ENCODE measurements at regions not wholly inside any gene's neighbourhood (a gene's known extent, or its start where the extent isn't known, plus 50 kb on each side); places are given as distances from the start of the nearest gene placed in this dataset.

DNA sequence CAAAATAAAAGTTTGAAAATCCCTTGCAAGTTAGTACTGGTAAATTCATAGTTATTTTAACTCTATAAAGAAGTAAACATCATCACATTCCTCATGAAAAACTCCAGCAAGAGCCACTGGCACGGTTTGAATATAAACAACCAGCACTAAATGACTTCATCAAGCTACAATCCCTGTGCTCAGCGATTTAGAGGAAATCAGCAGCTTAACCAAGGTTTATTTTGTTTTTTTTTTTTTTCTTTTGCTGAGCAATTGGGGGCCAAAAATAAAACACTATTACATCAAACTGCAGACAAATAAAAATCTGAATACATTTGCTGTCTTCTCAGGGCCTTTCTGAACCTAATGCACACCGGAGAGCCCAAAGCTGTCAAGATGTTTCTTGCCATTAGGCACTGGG, 106.2 kb upstream of the SLC24A2 start:
- no peaks in the 10 kb centered on the region for H3K9me1 ChIP-seq (ENCODE audit: insufficient read depth, low read length)
- ChIA-PET CTCF (interaction anchor here (0.7 kb wide), 1 partner anchor 377 kb away, joined by 3 read pairs; no protein-coding TSS in a partner anchor), POLR2A (ENCODE audit: unreplicated experiment) (no interaction called here)
- H3K23ac ChIP-seq (ENCODE audit: low read depth, low read length): no peak overlapping the region
- peak; percentile 43 for DNase-seq
- H4K8ac ChIP-seq (ENCODE audit: low read depth in 2 of 2, low read length in 2 of 2): no peak overlapping the region
- H4K5ac ChIP-seq (ENCODE audit: low read depth, low read length): no peak overlapping the region
- H3K4me1 ChIP-seq (ENCODE audit: control insufficient read depth, insufficient read depth, low read length): no peaks in the 10 kb centered on the region
- H2BK15ac ChIP-seq (ENCODE audit: low read depth, low read length): no peak overlapping the region
- no TSS peak for BruUV-seq (replicated peaks)
- no peak overlapping the region for H2AK9ac ChIP-seq (replicated peaks; ENCODE audit: low read depth, low read length, poor library complexity)
- no peaks in the 10 kb centered on the region for H3K79me1 ChIP-seq (ENCODE audit: low read depth in 1 of 2, low read length in 2 of 2)
- no peak overlapping the region for H2AK5ac ChIP-seq (ENCODE audit: low read depth, low read length)
- peak; percentile 85 for ATAC-seq (ENCODE audit: low read depth)
- dilution Hi-C loops (cut with HindIII; ENCODE audit: low sequenced_read_pairs, unreplicated experiment) (no loop called here), intact Hi-C loops (cut with micrococcal nuclease) (no loop called here), in situ Hi-C loops (cut with MboI; ENCODE audit: low sequenced_read_pairs) (no loop called here)
- H2AFZ ChIP-seq (replicated peaks; ENCODE audit: low read length, poor library complexity): no peak overlapping the region
- H2BK20ac ChIP-seq (ENCODE audit: low read depth, low read length): 0 out of 2 replicates have a peak overlapping the region, but pooled peaks have one; percentile 14
- peak; percentile 91 for TF ChIP-seq BHLHE40 (IDR thresholded peaks at IDR 0.05; ENCODE audit: low read depth, low read length)
- TF ChIP-seq MAFK (IDR thresholded peaks at IDR 0.05; ENCODE audit: low read depth, low read length): peak; percentile 52; the same call in 1 of the 2 replicates
- no peak for TF ChIP-seq RAD21 (IDR thresholded peaks at IDR 0.05; ENCODE audit: low read length)
- no peak for TF ChIP-seq CHD1 (IDR thresholded peaks at IDR 0.05; ENCODE audit: low read depth, low read length)
- H3K4me2 ChIP-seq (ENCODE audit: low read depth, low read length): no peak overlapping the region
- no peak overlapping the region for H3K27ac ChIP-seq (ENCODE audit: insufficient read depth, low read length)
- no peak overlapping the region for H3K18ac ChIP-seq (ENCODE audit: low read depth, low read length)
- no peak overlapping the region for H3K14ac ChIP-seq (replicated peaks; ENCODE audit: low read depth, low read length)
- no CpG with 5 or more reads among the region's 3 CpGs for WGBS, 2 experiments (ENCODE audit: extremely low coverage in 2 of 2, insufficient read length in 1 of 2)
- H4K20me1 ChIP-seq (ENCODE audit: insufficient read depth, low read length): no peaks in the 10 kb centered on the region
- H3K4me3 ChIP-seq (ENCODE audit: insufficient read depth, low read depth, low read length): no peak overlapping the region
- no peak overlapping the region for H3K4ac ChIP-seq (ENCODE audit: low read depth, low read length)
- no peak overlapping the region for H3K56ac ChIP-seq (ENCODE audit: extremely low read depth, insufficient read depth, low read length)
- no peak overlapping the region for H2BK5ac ChIP-seq (ENCODE audit: low read depth, low read length, poor library complexity, severe bottlenecking)
- no peak overlapping the region for H4K91ac ChIP-seq (ENCODE audit: insufficient read depth, low read depth, low read length)
- no peak overlapping the region for H3K9ac ChIP-seq (ENCODE audit: low read depth, low read length)
- H3K9me3 ChIP-seq (ENCODE audit: control insufficient read depth, insufficient read depth, low read length): no peaks in the 10 kb centered on the region
- H2BK120ac ChIP-seq (ENCODE audit: low read depth, low read length): no peak overlapping the region
- no peaks in the 10 kb centered on the region for H3K36me3 ChIP-seq (ENCODE audit: control insufficient read depth, insufficient read depth, low read length)
- H3K27me3 ChIP-seq (ENCODE audit: control insufficient read depth, insufficient read depth, low read length): no peaks in the 10 kb centered on the region
